ENCODE measurements at regions not wholly inside any gene's neighbourhood (a gene's known extent, or its start where the extent isn't known, plus 50 kb on each side); places are given as distances from the start of the nearest gene placed in this dataset.
"Not testable (repeated sequence)": the region's sequence is repeated elsewhere in the genome, so short reads cannot be mapped to it uniquely, and the experiment has no call there.

GRCh38 chr6:81265106-81265505, 487.4 kb downstream of the TENT5A start:
- TF ChIP-seq CTCF (IDR thresholded peaks at IDR 0.05; ENCODE audit: borderline replicate concordance, insufficient read depth, low read depth, low read length), result no peak
- H3K4me3 ChIP-seq (ENCODE audit: low read depth, low read length), result no peak overlapping the region

- H3K4me3 ChIP-seq (ENCODE audit: low read depth, low read length), result no peak overlapping the region
- TF ChIP-seq CTCF (IDR thresholded peaks at IDR 0.05; ENCODE audit: borderline replicate concordance, insufficient read depth, low read depth, low read length), result no peak
These were observed 488.8 kb downstream of the TENT5A start for GRCh38 chr6:81263531-81264168.

GRCh38 chr6:81262656-81263055, 489.8 kb downstream of the TENT5A start:
- H3K4me3 ChIP-seq (ENCODE audit: low read depth, low read length), result no peak overlapping the region
- no peak for TF ChIP-seq CTCF (IDR thresholded peaks at IDR 0.05; ENCODE audit: borderline replicate concordance, insufficient read depth, low read depth, low read length)

GRCh38 chr6:81256223-81256622, 496.3 kb downstream of the TENT5A start:
- not testable (repeated sequence) for H3K4me3 ChIP-seq (ENCODE audit: low read depth, low read length)

- no peak for TF ChIP-seq CTCF (IDR thresholded peaks at IDR 0.05; ENCODE audit: borderline replicate concordance, insufficient read depth, low read depth, low read length)
- no peak overlapping the region for H3K4me3 ChIP-seq (ENCODE audit: low read depth, low read length)
These were observed 498.7 kb downstream of the TENT5A start for GRCh38 chr6:81253821-81254220.

- no peak for TF ChIP-seq CTCF (IDR thresholded peaks at IDR 0.05; ENCODE audit: borderline replicate concordance, insufficient read depth, low read depth, low read length)
- no peak overlapping the region for H3K4me3 ChIP-seq (ENCODE audit: low read depth, low read length)
These were observed 500.2 kb downstream of the TENT5A start for GRCh38 chr6:81252231-81252630.

- H3K4me3 ChIP-seq (ENCODE audit: low read depth, low read length), result no peak overlapping the region
- TF ChIP-seq CTCF (IDR thresholded peaks at IDR 0.05; ENCODE audit: borderline replicate concordance, insufficient read depth, low read depth, low read length), result no peak
These were observed 506.3 kb downstream of the TENT5A start for GRCh38 chr6:81246200-81246599.

- TF ChIP-seq CTCF (IDR thresholded peaks at IDR 0.05; ENCODE audit: borderline replicate concordance, insufficient read depth, low read depth, low read length), result no peak
- no peak overlapping the region for H3K4me3 ChIP-seq (ENCODE audit: low read depth, low read length)
These were observed 509.9 kb downstream of the TENT5A start for GRCh38 chr6:81242624-81243023.
